ENCODE measurements at regions not wholly inside any gene's neighbourhood (a gene's known extent, or its start where the extent isn't known, plus 50 kb on each side); places are given as distances from the start of the nearest gene placed in this dataset.

GRCh38 chr15:91529534-91529933, 324.0 kb upstream of the SLCO3A1 start:
- no peak for TF ChIP-seq CTCF (IDR thresholded peaks at IDR 0.05)
- no peak for TF ChIP-seq POLR2A (IDR thresholded peaks at IDR 0.05)
